22Rv1 (cell line): ENCODE measurements at regions not wholly inside any gene's neighbourhood (a gene's known extent, or its start where the extent isn't known, plus 50 kb on each side); places are given as distances from the start of the nearest gene placed in this dataset.

Experiments
- H3K27ac ChIP-seq: fragments of 450-650 bp; 2 replicates; pipeline ENCODE4 v1.5.1; 2017
- ZFX ChIP-seq: fragments of 450-650 bp; IDR thresholded peaks from 2 replicates; pipeline ENCODE4 v1.6.1; 2017; ENCODE audit warnings: antibody characterized with exemption, borderline replicate concordance
- TF ChIP-seq, protein P1 (sequence below): fragments of 450-650 bp; IDR thresholded peaks from 2 replicates; pipeline ENCODE4 v1.5.1; 2017; ENCODE audit warnings: mild to moderate bottlenecking

- H3K27ac ChIP-seq: no peak overlapping the region
- no peak for TF ChIP-seq ZFX
- TF ChIP-seq, protein P1, sequence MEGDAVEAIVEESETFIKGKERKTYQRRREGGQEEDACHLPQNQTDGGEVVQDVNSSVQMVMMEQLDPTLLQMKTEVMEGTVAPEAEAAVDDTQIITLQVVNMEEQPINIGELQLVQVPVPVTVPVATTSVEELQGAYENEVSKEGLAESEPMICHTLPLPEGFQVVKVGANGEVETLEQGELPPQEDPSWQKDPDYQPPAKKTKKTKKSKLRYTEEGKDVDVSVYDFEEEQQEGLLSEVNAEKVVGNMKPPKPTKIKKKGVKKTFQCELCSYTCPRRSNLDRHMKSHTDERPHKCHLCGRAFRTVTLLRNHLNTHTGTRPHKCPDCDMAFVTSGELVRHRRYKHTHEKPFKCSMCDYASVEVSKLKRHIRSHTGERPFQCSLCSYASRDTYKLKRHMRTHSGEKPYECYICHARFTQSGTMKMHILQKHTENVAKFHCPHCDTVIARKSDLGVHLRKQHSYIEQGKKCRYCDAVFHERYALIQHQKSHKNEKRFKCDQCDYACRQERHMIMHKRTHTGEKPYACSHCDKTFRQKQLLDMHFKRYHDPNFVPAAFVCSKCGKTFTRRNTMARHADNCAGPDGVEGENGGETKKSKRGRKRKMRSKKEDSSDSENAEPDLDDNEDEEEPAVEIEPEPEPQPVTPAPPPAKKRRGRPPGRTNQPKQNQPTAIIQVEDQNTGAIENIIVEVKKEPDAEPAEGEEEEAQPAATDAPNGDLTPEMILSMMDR: no peak
Observed at GRCh38 chr13:33364192-33364591, 78.6 kb upstream of the STARD13 start.

- TF ChIP-seq, protein P1: no peak
- TF ChIP-seq ZFX: no peak
- no peak overlapping the region for H3K27ac ChIP-seq
Observed at GRCh38 chr13:33366469-33367062, 81.0 kb upstream of the STARD13 start.

GRCh38 chr13:33367171-33367895, 81.8 kb upstream of the STARD13 start:
- no peak overlapping the region for H3K27ac ChIP-seq
- no peak for TF ChIP-seq ZFX
- TF ChIP-seq, protein P1: no peak

DNA sequence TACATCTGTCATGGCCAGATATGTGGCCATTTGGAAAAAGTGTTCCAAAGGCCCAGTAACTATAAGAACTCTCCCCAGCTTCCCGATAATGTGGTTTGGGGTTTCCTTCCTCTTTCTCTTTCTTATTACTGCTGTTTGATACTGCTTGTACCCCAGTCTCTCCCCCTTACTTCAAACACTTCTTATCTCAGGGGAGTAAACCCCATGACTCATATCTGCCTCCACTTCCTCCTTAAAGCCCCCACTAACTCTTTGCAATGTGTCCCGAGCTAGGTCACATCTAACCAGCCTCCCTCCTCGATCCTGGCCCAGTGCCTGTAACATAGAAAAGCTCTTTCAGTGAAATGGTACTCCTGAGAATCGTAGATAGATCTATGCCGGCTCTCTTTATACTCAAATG, 82.4 kb upstream of the STARD13 start:
- TF ChIP-seq ZFX: no peak
- TF ChIP-seq, protein P1: no peak
- no peak overlapping the region for H3K27ac ChIP-seq

DNA sequence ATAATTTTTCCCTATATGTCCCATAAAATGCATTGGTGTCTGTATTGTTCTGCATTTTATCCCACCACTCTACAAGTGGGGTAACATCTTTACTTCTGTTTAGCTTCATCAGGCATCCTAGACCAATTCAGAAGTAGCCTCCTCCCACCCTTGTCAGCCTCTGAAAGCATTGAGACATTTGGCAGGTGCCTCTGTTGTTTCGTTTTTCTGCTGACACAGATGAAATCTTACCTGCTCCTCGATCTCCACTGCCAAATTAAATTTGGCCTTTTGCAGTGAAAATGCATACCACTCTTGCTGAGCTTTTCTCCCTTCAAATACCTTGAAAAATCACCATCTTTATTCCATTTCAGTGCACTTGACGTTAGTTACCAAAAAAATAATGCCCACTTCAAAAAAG, 83.5 kb upstream of the STARD13 start:
- TF ChIP-seq, protein P1: no peak
- TF ChIP-seq ZFX: no peak
- no peak overlapping the region for H3K27ac ChIP-seq

GRCh38 chr13:33372251-33372919, 86.8 kb upstream of the STARD13 start:
- TF ChIP-seq ZFX: no peak
- TF ChIP-seq, protein P1: no peak
- H3K27ac ChIP-seq: no peak overlapping the region

DNA sequence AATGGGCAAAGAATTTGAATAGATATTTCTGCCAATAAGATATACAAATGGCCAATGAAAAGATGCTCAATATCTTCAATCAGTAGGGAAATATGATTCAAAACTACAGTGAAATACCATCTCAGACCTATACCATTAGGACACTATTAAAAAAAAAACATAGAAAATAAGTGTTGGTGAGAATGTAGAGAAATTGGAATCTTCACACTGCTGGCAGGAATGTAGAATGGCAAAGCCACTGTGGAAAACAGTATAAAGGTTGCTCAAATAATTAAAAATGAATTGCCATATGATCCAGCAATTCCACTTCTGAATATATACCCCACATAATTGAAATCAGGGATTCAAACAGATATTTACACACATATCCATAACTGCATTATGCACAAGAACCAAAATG, 88.1 kb upstream of the STARD13 start:
- no peak overlapping the region for H3K27ac ChIP-seq
- TF ChIP-seq, protein P1: no peak
- no peak for TF ChIP-seq ZFX
